ENCODE measurements at regions not wholly inside any gene's neighbourhood (a gene's known extent, or its start where the extent isn't known, plus 50 kb on each side); places are given as distances from the start of the nearest gene placed in this dataset.

DNA sequence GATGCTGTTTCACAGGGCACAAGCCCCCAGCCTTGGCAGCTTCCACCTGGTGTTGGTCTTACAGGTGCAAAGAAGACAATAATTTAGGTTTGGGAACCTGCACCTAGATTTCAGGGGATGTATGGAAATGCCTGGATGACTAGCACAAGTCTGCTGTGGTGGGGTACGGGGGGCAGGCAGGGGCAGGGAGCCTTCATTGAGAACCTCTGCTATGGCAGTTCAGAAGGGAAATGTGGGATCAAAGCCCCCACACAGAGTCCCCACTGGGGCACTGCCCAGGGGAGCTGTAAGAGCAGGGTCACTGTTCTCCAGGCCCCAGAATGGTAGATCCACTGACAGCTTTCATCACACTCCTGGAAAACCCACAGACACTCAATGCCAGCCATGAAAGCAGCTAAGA lies 686.5 kb downstream of the FAM181B start:
- no peak for TF ChIP-seq EZH2phosphoT487 (IDR thresholded peaks at IDR 0.05; ENCODE audit: low read depth, severe bottlenecking, unreplicated experiment)
- TF ChIP-seq, protein P1, sequence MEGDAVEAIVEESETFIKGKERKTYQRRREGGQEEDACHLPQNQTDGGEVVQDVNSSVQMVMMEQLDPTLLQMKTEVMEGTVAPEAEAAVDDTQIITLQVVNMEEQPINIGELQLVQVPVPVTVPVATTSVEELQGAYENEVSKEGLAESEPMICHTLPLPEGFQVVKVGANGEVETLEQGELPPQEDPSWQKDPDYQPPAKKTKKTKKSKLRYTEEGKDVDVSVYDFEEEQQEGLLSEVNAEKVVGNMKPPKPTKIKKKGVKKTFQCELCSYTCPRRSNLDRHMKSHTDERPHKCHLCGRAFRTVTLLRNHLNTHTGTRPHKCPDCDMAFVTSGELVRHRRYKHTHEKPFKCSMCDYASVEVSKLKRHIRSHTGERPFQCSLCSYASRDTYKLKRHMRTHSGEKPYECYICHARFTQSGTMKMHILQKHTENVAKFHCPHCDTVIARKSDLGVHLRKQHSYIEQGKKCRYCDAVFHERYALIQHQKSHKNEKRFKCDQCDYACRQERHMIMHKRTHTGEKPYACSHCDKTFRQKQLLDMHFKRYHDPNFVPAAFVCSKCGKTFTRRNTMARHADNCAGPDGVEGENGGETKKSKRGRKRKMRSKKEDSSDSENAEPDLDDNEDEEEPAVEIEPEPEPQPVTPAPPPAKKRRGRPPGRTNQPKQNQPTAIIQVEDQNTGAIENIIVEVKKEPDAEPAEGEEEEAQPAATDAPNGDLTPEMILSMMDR (IDR thresholded peaks at IDR 0.05; ENCODE audit: poor library complexity), result no peak
